Heart left ventricle (tissue), 13 donors: ENCODE measurements at regions not wholly inside any gene's neighbourhood (a gene's known extent, or its start where the extent isn't known, plus 50 kb on each side); places are given as distances from the start of the nearest gene placed in this dataset.

Source experiments
- CTCF ChIP-seq, 12 donors: fragments of 200-600 bp; sonication (generic) in 4 of 12; IDR thresholded peaks; one replicate each; pipeline versions ENCODE4 v1.5.0 to v1.8.0; 2018 to 2022; ENCODE audit warnings: antibody characterized with exemption in 12 of 12, mild to moderate bottlenecking in 5 of 12
- POLR2A ChIP-seq, 2 donors: fragments of 450-650 bp; IDR thresholded peaks; one replicate each; pipeline ENCODE4 v1.6.1; 2017; ENCODE audit warnings: antibody characterized with exemption in 2 of 2, mild to moderate bottlenecking in 2 of 2, moderate library complexity in 2 of 2
- donor health status: ischemic (EF 13 %, LVEDD 7.1; RV severe dilation, severe dysfunction).
- donor health status: DM: no; HTN: yes; CAD: no.
- donor health status: DM: no; HTN: no; CAD: no.
- donor health status: ischemic (EF 25% LVEDD 6.9; RV normal size, moderate dysfunction).
- donor health status: ischemic (EF 25% LVEDD 5.7; RV mildly dilated, moderate dysfunction).
- donor health status: ischemic (EF 35%, LVEDD 5.7; RV mildly dilated, moderate dysfunction).
- donor health status: nonischemic (EF 11% LVEDD 7.7; RV severe dilation, severe dysfunction).
- donor health status: DM: yes; HTN: yes; CAD: no.
- donor health status: PGD.
- donor health status: ischemic (EF 29% LVEDD 5.4; RV normal size, mild dysfunction).
- donor health status: nonischemic (EF 23%, LVEDD 6.1; RV moderate dilation, normal function).

- TF ChIP-seq POLR2A (IDR thresholded peaks at IDR 0.05) (no peak), CTCF (IDR thresholded peaks at IDR 0.05) (no peak)
These were observed 80.4 kb upstream of the BCOR start for GRCh38 chrX:40177942-40178715.
